GM19324 (cell line): ENCODE measurements at regions not wholly inside any gene's neighbourhood (a gene's known extent, or its start where the extent isn't known, plus 50 kb on each side); places are given as distances from the start of the nearest gene placed in this dataset.
A peak's percentile ranks its signal among the peaks of the same experiment; 100 is the strongest.

Experiments used
- ATAC-seq: cut with Tn5 transposase; IDR thresholded peaks from one replicate; pipeline ENCODE4 v1.9.1; 2021; ENCODE audit warnings: mild to moderate bottlenecking, moderate library complexity; ENCODE audit not compliant: unreplicated experiment, low FRiP score

DNA sequence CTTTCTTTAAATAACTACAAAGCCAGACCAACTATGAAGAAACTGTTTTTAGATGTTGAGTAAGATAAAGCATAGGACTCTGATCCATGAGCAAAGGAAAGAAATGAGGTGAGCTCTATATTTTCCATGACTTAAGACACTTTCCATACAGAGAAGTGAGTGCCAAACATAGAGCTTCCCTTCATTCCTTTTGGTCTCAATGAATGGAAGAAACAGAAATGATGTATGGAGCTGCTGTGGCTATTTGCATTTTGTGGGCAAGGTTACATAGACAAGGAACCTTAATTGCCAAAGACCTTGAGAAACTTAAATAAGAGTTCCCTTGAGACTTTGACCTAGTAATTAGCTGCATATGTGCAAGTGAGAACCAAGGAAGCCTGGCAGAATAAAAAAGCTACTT is 1152.2 kb downstream of the XPNPEP1 start:
- no peak for ATAC-seq

- no peak for ATAC-seq
Observed at GRCh38 chr10:108765794-108766193, 1157.5 kb downstream of the XPNPEP1 start.

DNA sequence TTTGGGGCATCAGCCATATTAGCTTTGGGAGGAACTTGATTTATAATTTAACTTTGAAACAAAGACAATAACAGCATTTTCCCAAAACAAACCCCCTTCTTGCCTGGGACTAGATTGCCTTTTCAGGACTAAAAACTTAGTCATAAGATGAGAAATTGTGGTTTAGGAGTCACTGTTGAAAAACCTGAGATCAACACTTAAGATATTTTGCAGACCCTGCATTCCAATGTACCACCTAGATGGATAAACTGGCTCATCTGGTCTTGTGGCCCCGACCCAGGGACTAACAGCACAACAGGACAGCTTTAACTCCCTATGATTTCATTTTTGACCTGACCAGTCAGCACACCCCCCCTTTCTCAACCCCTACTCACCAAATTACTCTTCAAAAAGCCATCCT is 1165.4 kb downstream of the XPNPEP1 start:
- no peak for ATAC-seq

DNA sequence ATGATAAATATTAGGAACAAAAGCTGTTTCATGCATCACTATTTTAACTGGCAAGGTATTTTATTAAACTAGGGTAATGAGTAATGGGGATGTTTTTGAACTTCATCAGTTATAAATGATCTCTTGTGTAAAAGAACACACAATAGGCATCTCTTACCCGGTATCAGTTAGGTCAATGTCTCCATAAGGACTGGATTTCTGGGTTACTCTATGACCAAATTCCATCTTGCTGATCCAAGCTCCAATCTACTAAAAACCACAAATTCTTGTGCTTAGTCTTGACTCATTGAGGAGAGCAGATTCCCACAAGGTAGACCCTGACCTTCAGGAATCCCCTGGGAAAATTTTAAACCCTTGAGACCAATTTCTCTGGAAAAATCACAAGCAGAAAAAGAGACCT is 1167.7 kb downstream of the XPNPEP1 start:
- no peak for ATAC-seq

DNA sequence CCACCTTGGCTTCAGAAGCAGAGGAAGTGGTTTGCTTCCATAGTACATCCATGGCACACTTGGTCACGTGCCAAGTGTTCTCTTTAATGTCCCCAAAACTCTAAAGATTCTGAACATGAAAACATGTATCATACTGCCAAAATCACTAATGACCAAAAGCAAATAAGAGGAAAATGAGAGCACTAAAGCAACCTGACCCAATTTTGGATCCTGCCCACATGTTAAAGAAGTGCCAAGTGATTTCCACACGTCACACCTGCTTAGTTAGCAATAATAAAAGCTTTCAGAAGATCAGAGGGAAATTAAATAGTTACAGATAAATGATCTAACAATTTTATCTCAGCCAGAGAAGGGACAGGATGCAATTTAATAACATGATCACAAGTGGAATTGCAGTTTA is 1170.0 kb downstream of the XPNPEP1 start:
- no peak for ATAC-seq

- no peak for ATAC-seq
Observed at GRCh38 chr10:108749042-108749441, 1174.3 kb downstream of the XPNPEP1 start.

- ATAC-seq = no peak
Observed at GRCh38 chr10:108736111-108736510, 1187.2 kb downstream of the XPNPEP1 start.

GRCh38 chr10:108735380-108735779 is 1187.9 kb downstream of the XPNPEP1 start:
- ATAC-seq = no peak

DNA sequence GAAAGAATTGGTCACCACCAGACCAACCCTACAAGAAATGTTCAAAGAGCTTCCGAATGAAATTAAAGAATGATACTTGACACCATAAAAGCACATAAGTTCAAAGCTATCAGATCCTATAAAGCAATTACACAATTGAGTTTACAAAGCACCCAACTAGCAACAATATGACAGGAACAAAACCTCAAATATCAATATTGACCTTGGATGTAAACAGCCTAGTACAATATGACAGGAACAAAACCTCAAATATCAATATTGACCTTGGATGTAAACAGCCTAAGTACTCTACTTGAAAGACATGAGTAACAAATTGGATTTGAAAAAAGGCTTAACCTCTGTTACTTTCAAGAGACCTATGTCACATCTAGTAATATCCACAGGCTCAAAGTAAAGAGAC is 1201.4 kb downstream of the XPNPEP1 start:
- no peak for ATAC-seq

GRCh38 chr10:108716352-108716751 is 1207.0 kb downstream of the XPNPEP1 start:
- no peak for ATAC-seq

DNA sequence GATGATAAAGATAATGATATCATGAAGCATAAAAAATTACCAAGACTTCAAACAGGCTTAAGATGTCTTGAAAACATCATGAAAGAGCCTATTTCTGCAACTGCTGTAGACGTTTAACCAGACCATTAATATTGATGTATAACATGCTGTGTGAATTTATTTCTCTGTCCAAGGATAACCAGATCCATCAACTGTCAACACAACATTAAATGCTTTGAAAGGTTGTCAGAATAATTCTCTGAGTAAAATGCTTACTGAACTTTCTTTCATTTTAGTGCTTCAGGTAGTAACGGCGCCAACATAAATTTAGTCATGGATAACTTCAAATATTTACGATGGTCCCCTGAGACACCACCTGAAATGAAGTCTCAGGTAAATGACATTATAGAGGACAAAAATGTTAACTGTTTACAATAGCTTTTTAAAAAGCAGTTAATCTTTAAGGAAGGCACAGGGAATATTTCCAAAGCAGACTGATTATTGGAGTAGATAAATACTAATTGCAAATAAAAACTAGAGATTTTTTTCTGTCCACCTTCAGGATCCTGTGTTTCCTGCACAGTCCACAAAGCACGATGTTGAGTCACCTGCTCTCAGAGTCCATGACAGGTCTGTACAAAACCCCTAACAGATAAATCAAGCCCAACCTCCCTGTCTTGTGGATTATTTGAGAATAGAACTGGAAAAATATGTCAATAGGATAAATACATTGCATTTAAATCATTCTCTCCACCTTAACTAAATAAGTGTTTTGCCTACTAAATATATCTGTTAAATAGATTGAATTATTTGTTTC is 1213.2 kb downstream of the XPNPEP1 start:
- no peak for ATAC-seq

DNA sequence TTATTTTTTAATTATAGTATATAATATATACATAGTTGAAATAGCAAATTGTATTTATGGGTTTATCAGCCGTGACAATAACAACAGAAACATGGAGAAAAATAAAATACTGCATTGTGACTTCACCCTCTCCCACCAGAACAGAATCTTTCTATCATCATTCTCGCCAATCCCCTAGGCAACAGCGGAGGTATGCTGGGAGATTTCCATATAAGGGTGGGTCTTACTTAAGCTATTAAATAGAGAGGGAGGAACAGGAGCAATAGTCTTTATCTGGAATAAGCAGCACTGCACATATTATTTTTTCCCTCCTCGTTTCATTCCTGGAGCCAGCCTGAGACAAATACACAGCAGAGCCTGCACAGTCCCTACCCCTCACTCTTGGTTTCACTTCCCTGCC is 1214.9 kb downstream of the XPNPEP1 start:
- ATAC-seq = no peak

DNA sequence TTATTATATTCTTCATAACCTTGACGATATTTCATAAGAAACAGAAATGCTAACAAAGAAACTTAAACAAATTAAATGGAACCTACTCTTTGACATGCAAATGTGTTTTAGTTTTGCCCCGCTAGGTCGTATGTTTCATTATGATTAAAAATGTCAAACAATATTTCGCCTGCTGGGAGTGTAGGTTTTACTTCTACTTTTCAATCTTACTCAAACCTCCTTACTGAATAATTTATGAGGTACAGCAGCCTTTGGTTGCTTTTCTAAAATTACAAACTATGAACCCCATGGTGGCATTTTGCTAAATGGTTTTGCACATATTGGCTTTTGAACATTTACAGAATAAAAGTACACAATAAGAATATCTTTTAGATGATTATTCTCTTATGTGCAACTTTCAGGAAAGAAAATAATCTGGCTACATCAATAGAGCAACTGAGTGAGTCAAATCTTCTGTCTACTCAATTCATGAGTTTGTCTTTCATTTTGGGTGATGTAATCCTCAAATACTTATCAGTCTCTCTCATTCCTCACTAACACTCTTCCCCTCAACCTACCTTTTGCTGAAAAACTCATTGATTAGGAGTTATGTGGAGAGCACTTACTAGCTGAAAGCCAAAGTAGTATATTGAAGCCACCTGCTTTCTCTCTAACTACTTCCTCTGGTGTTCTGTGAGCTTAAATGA is 1226.4 kb downstream of the XPNPEP1 start:
- ATAC-seq = peak; percentile 89

GRCh38 chr10:108691126-108691525 is 1232.2 kb downstream of the XPNPEP1 start:
- ATAC-seq = no peak

DNA sequence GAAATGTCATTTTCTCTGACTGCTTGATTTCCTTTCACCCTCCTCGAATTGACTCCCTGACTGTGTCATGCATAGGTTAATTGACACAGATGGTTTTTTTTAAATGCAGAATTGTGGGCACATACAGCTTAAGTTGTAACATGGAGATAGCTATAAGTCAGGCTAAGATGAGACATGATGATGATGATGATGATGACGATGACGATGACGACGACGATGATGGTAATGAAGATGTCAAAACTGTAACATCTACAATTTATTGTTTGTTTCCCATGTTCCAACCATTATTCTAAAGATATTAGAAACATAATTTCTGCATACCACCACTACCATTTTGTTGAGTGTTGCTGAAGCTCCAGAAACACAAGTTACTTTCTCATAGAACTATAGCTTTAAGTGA is 1232.8 kb downstream of the XPNPEP1 start:
- no peak for ATAC-seq

DNA sequence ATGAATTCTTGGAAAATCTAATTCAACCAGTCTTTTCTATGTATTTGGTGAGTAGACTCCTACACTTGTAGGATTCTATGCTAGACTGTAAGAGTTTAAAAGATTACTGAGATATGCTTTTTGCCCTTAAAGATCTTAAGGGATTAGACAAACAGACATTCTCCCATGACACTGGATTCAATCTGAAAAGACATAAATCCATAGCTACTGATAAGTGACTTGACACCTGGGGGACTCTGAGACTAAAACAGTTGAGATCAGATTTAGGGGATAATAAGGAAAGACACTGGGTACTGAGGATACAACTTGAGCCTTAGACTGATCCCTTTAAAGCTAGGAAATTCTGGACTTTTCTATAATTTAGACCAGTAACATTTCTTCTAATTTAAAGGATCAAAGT is 1233.4 kb downstream of the XPNPEP1 start:
- no peak for ATAC-seq

DNA sequence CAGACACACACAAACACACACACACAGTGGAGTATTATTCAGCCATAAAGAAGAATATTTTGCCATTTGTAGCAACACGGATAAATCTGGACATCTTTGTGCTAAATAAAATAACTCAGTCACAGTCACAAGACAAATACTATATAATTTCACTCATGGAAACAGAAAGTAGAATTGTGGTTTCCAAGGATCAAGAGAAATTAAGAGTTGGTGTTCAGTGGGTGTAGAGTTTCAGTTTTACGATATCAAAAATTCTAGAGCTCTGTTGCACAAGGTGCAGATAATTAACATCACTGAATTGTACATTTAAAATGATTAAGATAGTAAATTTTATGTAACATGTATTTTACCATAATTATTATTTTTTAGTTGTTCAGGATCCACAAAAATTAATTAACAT is 1235.0 kb downstream of the XPNPEP1 start:
- ATAC-seq = no peak

- no peak for ATAC-seq
Observed at GRCh38 chr10:108685863-108686531, 1237.3 kb downstream of the XPNPEP1 start.

- ATAC-seq = no peak
Observed at GRCh38 chr10:108684431-108684830, 1238.9 kb downstream of the XPNPEP1 start.

- no peak for ATAC-seq
Observed at GRCh38 chr10:108673741-108674140, 1249.6 kb downstream of the XPNPEP1 start.

DNA sequence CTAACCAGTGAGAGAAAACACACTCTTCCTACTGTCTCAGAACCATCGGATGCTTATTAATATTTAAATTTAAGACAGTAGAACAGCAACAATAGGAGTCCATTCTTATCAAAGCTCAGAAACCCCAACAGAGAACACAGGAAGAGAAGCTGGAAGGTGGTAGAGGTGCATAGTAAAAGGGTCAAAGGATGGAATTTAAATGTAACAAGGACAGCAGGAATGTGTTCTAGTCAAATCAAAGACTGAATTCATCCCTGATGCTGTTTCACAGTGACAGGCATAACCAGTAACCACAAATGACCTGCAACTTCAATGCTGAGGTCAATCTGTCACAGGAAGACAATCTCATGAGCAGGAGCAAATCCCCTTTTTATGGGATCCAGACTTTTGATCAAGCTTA is 1259.7 kb downstream of the XPNPEP1 start:
- ATAC-seq = no peak

- ATAC-seq = no peak
Observed at GRCh38 chr10:108662975-108663374, 1260.3 kb downstream of the XPNPEP1 start.
